ENCODE measurements at regions not wholly inside any gene's neighbourhood (a gene's known extent, or its start where the extent isn't known, plus 50 kb on each side); places are given as distances from the start of the nearest gene placed in this dataset.

DNA sequence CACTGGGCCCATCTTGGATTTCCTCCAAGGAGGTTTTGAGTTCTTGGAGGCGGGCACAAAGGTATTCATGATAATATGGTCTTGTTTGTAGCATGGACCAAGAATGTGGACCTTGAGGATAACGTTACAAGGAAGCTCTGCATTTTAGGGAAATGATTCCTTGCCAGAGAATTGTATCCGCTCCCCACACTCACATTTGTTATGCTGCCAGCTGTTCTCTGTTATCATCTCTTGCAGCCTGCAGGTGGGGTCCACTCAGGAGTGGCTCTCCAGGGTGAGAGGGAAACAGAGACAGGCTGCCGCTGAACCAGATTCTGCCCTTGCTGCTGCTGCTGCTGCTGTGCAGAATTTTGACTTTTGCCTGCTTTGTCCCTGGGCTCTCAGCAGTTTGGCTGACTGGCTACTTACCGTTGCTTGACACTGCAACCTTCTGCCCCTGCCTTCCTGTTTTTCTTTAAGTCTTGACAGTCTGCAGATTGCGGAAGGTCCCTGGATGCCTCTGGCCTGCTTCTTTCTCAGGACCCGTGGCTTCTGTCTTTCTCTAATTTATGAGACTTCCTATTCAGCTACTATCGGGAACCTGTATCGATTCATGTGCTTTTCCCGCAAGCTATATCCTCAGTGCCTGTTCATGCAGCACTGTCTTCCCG lies 122.3 kb upstream of the DOCK10 start:
- H3K27me3 ChIP-seq (replicated peaks): 0 out of 2 replicates have a peak, but pooled peaks cover 5% of the 10 kb centered on the region
- H3K36me3 ChIP-seq: no peaks in the 10 kb centered on the region
- H3K27ac ChIP-seq: no peak overlapping the region
- H3K4me1 ChIP-seq (replicated peaks): no peaks in the 10 kb centered on the region
- DNase-seq (ENCODE audit: low read depth in 1 of 2, low spot score in 2 of 2): no peak
- H3K4me3 ChIP-seq: no peak overlapping the region
- H3K9me3 ChIP-seq (replicated peaks): no peaks in the 10 kb centered on the region

DNA sequence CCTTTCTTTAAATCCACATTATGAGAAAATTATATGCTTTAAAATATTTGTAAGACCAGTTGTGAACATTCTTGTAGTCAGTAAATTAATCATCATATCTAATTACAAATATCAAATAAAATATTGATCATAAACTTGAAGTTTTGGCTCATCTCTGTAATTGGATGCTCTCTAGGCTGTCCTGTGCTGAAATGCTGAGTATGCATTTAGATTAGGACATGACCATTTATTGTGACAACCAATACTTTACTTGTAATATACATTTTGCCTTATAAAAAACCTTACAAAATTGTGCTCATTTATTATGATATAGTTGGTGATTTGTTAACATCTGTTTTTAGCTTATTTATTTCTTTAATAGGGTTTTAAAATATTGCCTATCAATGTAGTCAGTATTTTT lies 116.1 kb upstream of the DOCK10 start:
- Histone ChIP-seq H3K27me3 (replicated peaks) (no peaks in the 10 kb centered on the region), H3K4me1 (replicated peaks) (no peaks in the 10 kb centered on the region), H3K27ac (no peak overlapping the region), H3K4me3 (no peak overlapping the region), H3K9me3 (replicated peaks) (no peaks in the 10 kb centered on the region), H3K36me3 (no peaks in the 10 kb centered on the region)
- no peak for DNase-seq (ENCODE audit: low read depth in 1 of 2, low spot score in 2 of 2)

DNA sequence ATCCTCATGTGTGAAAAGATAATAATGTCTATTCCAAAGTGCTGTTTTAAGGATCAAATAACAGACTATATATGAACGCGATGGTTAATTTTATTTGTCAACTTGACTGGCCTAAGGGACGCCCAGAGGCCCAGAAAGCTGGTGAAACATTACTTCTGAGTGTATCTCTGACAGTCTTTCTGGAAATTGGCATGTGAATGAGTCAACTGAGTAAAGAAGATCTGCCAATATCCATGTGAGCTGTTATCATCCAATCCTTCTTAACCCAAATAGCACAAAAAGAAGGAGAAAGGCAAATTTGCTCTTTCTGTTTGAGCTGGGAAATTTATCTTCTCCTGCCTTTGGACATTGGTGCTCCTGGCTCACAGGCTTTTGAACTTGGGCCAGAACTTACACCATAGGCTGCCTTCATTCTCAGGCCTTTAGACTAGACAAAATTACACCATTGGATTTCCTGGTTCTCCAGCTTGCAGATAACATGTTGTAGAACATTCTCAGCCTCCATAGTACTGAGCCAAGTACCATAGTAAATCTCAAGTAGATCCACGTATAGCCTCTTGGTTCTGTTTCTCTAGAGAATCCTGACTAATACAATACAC lies 114.7 kb upstream of the DOCK10 start:
- H3K4me1 ChIP-seq (replicated peaks): no peaks in the 10 kb centered on the region
- no peak overlapping the region for H3K4me3 ChIP-seq
- H3K9me3 ChIP-seq (replicated peaks): no peaks in the 10 kb centered on the region
- no peak overlapping the region for H3K27ac ChIP-seq
- no peaks in the 10 kb centered on the region for H3K27me3 ChIP-seq (replicated peaks)
- no peak for DNase-seq (ENCODE audit: low read depth in 1 of 2, low spot score in 2 of 2)
- H3K36me3 ChIP-seq: no peaks in the 10 kb centered on the region

DNA sequence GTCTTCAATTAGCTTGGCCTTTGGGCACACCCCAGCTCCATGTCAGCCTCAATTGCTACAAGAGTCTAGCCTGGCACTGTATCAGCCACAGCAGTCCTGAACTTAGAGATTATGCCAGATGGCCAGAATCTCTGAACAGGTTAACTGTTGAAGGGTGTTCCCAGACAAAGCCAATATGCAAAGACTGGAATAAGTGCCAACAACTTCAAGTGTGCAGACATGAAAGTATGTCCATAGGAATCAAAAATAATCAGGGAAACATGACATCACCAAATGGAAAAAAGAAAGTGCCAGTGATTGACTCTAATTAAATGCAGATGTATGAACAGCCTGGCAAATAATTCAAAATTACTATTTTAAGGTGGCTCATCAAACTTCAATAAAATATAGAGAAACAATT lies 98.5 kb upstream of the DOCK10 start:
- no peak for DNase-seq (ENCODE audit: low read depth in 1 of 2, low spot score in 2 of 2)
- no peaks in the 10 kb centered on the region for H3K4me1 ChIP-seq (replicated peaks)
- H3K36me3 ChIP-seq: no peaks in the 10 kb centered on the region
- no peaks in the 10 kb centered on the region for H3K9me3 ChIP-seq (replicated peaks)
- H3K27me3 ChIP-seq (replicated peaks): 0 out of 2 replicates have a peak, but pooled peaks cover 2% of the 10 kb centered on the region
- no peak overlapping the region for H3K4me3 ChIP-seq
- no peak overlapping the region for H3K27ac ChIP-seq

DNA sequence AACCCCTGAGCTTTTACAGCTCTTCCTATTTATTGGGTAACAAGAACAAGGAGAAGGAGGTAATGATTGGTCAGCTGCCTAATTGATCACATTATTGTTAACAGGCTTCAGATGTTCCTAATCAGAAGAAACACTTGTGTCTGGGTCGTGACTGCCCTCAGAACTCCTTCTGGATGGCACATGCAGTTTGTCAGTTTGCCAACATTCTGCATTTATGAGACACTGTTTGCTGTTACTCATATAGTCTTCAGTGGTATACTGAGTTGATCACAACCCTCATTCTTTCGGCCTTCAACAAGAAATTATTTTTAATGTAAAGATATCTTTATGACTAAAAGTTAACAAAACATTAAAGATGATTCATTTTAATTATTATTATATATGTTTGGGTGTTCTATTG lies 95.7 kb upstream of the DOCK10 start:
- Histone ChIP-seq H3K36me3 (no peaks in the 10 kb centered on the region), H3K27me3 (replicated peaks) (0 out of 2 replicates have a peak, but pooled peaks cover 2% of the 10 kb centered on the region), H3K4me3 (no peak overlapping the region), H3K27ac (no peak overlapping the region), H3K9me3 (replicated peaks) (no peaks in the 10 kb centered on the region), H3K4me1 (replicated peaks) (no peaks in the 10 kb centered on the region)
- DNase-seq (ENCODE audit: low read depth in 1 of 2, low spot score in 2 of 2): no peak

DNA sequence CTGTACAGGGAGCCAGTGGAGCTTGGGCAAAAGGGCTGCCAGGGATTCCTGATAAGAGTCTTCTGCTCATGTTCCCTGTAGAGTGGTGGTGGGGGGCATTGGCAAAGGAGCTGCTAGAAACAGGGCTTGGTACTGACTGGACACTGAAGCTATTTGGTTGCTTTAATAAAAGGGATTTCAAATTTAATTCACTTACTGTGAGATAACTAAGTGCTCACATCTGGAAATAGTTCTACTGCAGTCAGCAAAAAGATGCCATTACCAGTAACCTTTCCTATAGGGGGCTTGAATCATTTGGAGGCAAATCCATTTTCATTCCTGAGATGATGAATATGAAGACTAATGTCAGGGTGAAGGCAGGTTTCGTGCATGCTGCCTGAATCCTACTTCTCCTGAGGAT lies 94.3 kb upstream of the DOCK10 start:
- Histone ChIP-seq H3K27me3 (replicated peaks) (no peaks in the 10 kb centered on the region), H3K9me3 (replicated peaks) (no peaks in the 10 kb centered on the region), H3K27ac (no peak overlapping the region), H3K4me1 (replicated peaks) (no peaks in the 10 kb centered on the region), H3K4me3 (no peak overlapping the region), H3K36me3 (no peaks in the 10 kb centered on the region)
- no peak for DNase-seq (ENCODE audit: low read depth in 1 of 2, low spot score in 2 of 2)

DNA sequence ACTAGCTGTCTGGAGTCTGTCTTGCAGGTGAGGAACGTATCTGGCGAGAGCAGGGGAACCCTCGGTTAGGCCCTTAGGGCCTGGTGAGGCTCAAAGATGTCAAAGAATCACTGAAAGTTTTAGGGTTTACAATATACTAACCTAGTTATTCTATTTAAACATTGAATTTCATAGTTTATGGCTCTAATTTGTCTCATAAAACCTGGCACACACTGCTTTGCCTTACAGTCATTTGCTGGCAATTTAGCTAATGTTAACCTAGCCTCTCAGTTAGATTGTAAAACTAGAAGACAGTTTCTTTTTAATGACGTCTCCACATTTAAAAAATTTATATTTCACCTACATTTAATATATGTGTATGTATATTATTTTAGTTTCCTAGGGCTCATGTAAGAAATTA lies 89.6 kb upstream of the DOCK10 start:
- no peaks in the 10 kb centered on the region for H3K4me1 ChIP-seq (replicated peaks)
- DNase-seq (ENCODE audit: low read depth in 1 of 2, low spot score in 2 of 2): no peak
- no peaks in the 10 kb centered on the region for H3K9me3 ChIP-seq (replicated peaks)
- H3K36me3 ChIP-seq: no peaks in the 10 kb centered on the region
- no peak overlapping the region for H3K27ac ChIP-seq
- no peaks in the 10 kb centered on the region for H3K27me3 ChIP-seq (replicated peaks)
- H3K4me3 ChIP-seq: no peak overlapping the region

DNA sequence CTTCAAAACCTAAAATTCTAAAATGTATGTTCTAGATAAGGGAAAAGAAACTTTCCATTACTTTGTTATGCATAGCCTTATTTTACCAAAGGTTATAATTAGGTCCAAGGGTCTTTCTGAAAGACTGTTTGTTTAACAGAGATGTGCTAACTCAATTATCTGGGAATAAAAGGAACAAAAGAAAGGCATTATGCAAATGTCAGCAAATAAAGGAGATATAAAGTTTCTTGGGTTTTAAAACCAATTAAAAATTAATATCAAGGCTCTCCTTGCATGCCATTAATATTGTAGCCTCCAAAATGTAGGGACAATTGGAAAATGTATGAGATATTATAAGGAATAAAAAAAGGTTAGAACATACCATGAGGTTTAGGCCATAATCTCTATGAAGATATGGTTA lies 87.8 kb upstream of the DOCK10 start:
- DNase-seq (ENCODE audit: low read depth in 1 of 2, low spot score in 2 of 2): no peak
- H3K27me3 ChIP-seq (replicated peaks): no peaks in the 10 kb centered on the region
- H3K9me3 ChIP-seq (replicated peaks): no peaks in the 10 kb centered on the region
- H3K27ac ChIP-seq: no peak overlapping the region
- no peak overlapping the region for H3K4me3 ChIP-seq
- no peaks in the 10 kb centered on the region for H3K36me3 ChIP-seq
- H3K4me1 ChIP-seq (replicated peaks): no peaks in the 10 kb centered on the region

DNA sequence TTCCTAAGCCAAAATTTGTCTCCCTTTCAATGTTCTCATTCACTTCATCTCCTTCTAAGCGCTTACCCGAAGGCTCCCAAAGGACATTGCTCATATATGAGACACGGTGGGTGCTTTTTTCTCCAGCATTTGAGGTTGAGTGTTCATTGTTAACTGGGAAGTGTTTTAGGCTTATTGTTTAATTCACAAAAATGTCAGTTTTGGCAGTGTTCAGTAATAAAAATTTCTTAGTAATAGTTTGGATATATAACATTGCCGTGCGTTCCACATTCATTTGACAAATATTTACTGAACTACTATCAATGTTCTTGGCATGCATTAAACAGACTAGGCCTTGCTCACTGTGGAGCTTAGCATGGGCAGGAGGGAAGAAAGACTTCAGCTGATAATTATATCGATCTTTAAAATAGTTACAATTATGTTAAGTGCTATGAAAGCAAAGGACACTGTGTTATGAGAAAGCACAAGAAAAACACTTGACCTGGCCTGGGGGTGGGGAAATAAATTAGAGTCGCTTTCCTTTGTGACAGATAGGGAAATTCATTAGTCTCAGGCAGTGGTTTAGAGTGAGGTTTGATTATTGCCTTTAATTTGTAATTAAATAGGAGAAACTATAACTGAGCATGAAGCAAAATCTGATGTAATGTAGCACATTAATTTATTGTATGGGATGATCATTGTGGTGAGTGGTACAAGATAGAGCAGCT lies 82.2 kb upstream of the DOCK10 start:
- H3K4me3 ChIP-seq: no peak overlapping the region
- no peak overlapping the region for H3K27ac ChIP-seq
- peaks cover 7% of the 10 kb centered on the region for H3K4me1 ChIP-seq (replicated peaks)
- H3K36me3 ChIP-seq: no peaks in the 10 kb centered on the region
- no peaks in the 10 kb centered on the region for H3K9me3 ChIP-seq (replicated peaks)
- H3K27me3 ChIP-seq (replicated peaks): no peaks in the 10 kb centered on the region
- no peak for DNase-seq (ENCODE audit: low read depth in 1 of 2, low spot score in 2 of 2)

DNA sequence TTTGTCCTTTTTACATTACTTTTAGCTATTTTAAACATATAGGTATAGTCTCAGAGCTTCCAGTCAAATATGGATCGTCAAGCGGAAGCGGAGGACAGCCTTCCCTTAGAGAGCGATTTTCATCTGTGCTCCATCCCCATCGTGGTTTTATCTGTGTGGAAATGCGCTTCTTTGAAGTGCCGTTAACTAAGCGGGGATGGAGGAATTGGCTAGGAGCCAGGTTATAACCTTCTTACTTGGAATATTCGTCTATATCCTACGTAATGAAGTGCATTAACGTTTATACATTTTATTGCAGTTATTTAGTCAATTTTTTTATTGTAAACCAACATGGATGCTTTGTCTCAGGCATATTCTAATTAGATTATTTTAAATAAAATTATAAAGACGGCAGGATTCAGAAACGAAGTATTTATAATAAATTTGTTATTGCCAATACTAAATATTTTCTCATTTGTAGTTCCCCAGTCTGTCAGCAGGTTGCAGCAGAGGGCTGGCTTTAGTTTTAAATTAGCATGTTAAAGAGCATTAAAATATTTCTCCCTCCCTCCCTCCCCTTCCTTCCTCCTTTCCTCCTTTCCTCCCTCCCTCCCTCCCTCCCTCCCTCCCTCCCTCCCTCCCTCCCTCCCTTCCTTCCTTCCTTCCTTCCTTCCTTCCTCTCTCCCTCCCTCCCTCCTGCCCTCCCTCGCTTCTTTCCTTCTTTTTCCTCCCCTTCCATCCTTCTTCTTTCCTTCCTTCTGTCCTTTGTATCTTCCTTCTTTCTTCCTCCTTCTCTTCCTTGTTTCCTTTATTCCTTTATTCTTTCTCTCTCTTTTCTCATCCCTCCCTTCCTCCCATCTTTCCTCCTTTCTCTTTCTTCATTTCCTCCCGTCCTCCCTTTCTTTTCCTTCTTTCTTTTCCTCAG lies 80.6 kb upstream of the DOCK10 start:
- no peaks in the 10 kb centered on the region for H3K27me3 ChIP-seq (replicated peaks)
- no peaks in the 10 kb centered on the region for H3K36me3 ChIP-seq
- no peaks in the 10 kb centered on the region for H3K9me3 ChIP-seq (replicated peaks)
- H3K4me3 ChIP-seq: no peak overlapping the region
- DNase-seq (ENCODE audit: low read depth in 1 of 2, low spot score in 2 of 2): no peak
- peaks cover 7% of the 10 kb centered on the region for H3K4me1 ChIP-seq (replicated peaks)
- H3K27ac ChIP-seq: no peak overlapping the region

DNA sequence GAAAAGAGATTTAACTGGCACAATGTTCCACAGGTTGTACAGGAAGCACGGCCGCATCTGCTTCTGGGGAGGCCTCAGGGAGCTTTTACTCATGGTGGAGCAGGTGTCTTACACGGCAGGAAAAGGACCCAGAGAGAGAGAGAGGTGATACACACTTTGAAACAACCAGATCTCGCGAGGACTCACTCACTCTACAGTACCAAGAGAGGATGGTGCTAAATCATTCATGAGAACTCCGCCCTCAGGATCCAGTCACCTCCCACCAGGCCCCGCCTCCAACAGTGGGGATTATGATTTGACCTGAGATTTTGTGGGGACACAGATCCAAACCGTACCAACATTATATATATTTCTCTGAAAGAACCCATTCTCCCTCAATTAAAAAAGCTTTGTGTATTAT lies 79.7 kb upstream of the DOCK10 start:
- Histone ChIP-seq H3K4me3 (no peak overlapping the region), H3K27me3 (replicated peaks) (no peaks in the 10 kb centered on the region), H3K9me3 (replicated peaks) (no peaks in the 10 kb centered on the region), H3K4me1 (replicated peaks) (peaks cover 7% of the 10 kb centered on the region), H3K27ac (no peak overlapping the region), H3K36me3 (no peaks in the 10 kb centered on the region)
- DNase-seq (ENCODE audit: low read depth in 1 of 2, low spot score in 2 of 2): no peak

DNA sequence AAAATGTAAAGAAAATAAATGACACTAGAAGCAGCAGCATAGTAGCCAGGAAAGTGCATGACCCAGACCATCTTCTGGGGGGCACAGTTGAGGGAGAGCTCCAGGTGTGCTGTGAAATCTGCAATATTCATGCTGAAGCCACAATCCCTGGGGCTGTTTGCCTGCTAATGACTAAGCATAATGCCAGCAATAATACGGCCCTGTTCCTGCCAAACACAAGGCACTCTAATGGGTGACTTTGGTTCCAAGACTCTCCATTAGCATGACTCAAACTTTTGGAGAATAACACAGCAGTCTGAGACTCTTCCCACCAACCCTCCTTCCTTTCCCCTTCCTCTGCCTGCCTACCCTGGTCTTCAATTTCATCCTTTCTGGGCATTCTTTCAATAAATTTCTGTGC lies 77.9 kb upstream of the DOCK10 start:
- no peaks in the 10 kb centered on the region for H3K9me3 ChIP-seq (replicated peaks)
- no peak overlapping the region for H3K27ac ChIP-seq
- H3K4me1 ChIP-seq (replicated peaks): peaks cover 7% of the 10 kb centered on the region
- H3K4me3 ChIP-seq: no peak overlapping the region
- no peaks in the 10 kb centered on the region for H3K27me3 ChIP-seq (replicated peaks)
- no peak for DNase-seq (ENCODE audit: low read depth in 1 of 2, low spot score in 2 of 2)
- no peaks in the 10 kb centered on the region for H3K36me3 ChIP-seq

DNA sequence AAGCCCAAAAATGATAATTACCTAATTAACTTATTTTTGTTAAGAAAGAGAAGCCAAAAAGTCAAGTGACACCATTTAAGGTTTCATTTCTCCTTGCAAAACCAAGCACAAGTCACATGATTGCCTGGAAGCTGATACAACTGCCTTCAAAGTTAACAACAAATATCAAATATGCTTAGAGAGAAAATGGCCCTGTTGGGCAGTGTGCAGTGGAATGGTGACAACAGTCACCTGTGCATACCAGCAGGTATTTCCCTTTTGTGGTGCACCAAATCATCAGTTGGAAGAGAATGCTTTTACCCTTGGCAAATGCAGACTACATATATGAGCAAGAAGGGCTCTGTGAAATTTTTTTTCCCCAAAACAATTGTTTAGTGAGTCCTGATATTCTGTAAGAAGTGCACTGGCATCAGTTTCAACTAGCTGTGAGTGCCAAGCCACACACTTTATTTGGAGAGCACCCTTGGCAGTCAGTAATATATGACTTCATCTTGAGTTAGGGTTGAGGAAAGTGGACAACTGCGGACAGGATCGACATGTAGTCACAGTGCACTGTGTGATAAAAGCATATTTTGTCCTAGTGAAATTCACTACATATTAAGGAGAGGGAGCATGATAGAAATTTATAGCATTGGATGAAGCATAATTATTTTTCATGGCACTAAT lies 74.9 kb upstream of the DOCK10 start:
- no peak overlapping the region for H3K27ac ChIP-seq
- H3K4me1 ChIP-seq (replicated peaks): peaks cover 10% of the 10 kb centered on the region
- H3K36me3 ChIP-seq: no peaks in the 10 kb centered on the region
- DNase-seq (ENCODE audit: low read depth in 1 of 2, low spot score in 2 of 2): no peak
- H3K27me3 ChIP-seq (replicated peaks): no peaks in the 10 kb centered on the region
- H3K9me3 ChIP-seq (replicated peaks): no peaks in the 10 kb centered on the region
- H3K4me3 ChIP-seq: no peak overlapping the region

Data from SJSA1 (cell line).